ENCODE measurements at regions not wholly inside any gene's neighbourhood (a gene's known extent, or its start where the extent isn't known, plus 50 kb on each side); places are given as distances from the start of the nearest gene placed in this dataset.

DNA sequence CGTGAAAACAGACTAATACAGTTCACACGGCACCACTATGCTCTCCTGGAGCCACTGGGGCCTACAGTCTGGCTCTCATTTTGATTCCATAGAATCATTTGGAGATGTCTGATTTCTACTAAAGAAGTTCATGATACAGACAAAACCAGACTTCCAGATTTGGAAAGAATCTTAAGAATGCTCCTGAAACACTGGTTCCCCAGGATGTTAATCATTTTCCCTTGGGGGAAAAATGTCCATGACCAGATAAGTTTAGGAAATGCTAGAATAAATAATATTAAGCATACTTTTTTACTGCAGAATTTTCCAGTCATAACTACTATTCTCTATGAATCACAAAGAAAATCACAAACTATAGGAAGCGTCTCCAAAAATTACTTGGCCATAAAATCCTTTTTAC lies 63.0 kb upstream of the RGS7 start:
- TF ChIP-seq SP2 (IDR thresholded peaks at IDR 0.05; ENCODE audit: extremely low read depth, low read depth, low read length, poor library complexity, severe bottlenecking) (no peak), RUNX1 (IDR thresholded peaks at IDR 0.05; ENCODE audit: low read depth) (no peak), CREM (IDR thresholded peaks at IDR 0.05; ENCODE audit: low read depth) (no peak), HES1 (IDR thresholded peaks at IDR 0.05; ENCODE audit: low read depth) (no peak), EP300 (IDR thresholded peaks at IDR 0.05; ENCODE audit: low read length) (no peak), MXI1 (IDR thresholded peaks at IDR 0.05; ENCODE audit: low read depth, low read length) (no peak), ZNF282 (CRISPR knock-in tag; IDR thresholded peaks at IDR 0.05) (no peak), NFIC (IDR thresholded peaks at IDR 0.05) (no peak)
- TF ChIP-seq, protein P1, sequence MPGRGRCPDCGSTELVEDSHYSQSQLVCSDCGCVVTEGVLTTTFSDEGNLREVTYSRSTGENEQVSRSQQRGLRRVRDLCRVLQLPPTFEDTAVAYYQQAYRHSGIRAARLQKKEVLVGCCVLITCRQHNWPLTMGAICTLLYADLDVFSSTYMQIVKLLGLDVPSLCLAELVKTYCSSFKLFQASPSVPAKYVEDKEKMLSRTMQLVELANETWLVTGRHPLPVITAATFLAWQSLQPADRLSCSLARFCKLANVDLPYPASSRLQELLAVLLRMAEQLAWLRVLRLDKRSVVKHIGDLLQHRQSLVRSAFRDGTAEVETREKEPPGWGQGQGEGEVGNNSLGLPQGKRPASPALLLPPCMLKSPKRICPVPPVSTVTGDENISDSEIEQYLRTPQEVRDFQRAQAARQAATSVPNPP (IDR thresholded peaks at IDR 0.05; ENCODE audit: borderline replicate concordance, insufficient read depth, insufficient read length): no peak
- TF ChIP-seq, protein P2, sequence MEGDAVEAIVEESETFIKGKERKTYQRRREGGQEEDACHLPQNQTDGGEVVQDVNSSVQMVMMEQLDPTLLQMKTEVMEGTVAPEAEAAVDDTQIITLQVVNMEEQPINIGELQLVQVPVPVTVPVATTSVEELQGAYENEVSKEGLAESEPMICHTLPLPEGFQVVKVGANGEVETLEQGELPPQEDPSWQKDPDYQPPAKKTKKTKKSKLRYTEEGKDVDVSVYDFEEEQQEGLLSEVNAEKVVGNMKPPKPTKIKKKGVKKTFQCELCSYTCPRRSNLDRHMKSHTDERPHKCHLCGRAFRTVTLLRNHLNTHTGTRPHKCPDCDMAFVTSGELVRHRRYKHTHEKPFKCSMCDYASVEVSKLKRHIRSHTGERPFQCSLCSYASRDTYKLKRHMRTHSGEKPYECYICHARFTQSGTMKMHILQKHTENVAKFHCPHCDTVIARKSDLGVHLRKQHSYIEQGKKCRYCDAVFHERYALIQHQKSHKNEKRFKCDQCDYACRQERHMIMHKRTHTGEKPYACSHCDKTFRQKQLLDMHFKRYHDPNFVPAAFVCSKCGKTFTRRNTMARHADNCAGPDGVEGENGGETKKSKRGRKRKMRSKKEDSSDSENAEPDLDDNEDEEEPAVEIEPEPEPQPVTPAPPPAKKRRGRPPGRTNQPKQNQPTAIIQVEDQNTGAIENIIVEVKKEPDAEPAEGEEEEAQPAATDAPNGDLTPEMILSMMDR (IDR thresholded peaks at IDR 0.05 in 2 of 3, conservative IDR thresholded peaks at IDR 0.05 in 1 of 3; ENCODE audit: insufficient read depth in 2 of 3, low read depth in 1 of 3, low read length in 3 of 3): no peak

Measured in K562 (cell line).